ENCODE measurements at regions not wholly inside any gene's neighbourhood (a gene's known extent, or its start where the extent isn't known, plus 50 kb on each side); places are given as distances from the start of the nearest gene placed in this dataset.

DNA sequence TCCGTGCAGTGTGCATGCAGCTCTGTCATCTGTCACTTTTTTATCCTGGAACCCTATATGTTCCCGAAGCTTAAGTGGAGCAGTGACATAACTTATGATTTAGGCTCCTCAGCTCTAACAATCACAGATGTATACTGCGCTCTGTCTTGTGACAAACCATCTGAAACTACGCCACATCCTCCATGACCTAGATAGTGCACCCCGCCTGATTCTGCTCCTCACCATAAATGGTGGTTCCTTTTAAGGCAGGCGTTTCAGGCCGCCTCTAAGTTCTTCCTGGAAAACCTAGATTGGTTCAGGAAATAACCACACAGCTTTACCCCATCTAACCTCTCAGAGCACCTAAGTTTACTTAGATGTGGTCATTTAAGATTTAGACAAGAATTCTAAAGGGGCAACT, 372.0 kb downstream of the CDH10 start:
- Histone ChIP-seq H3K9ac (ENCODE audit: control insufficient read depth, insufficient read depth, low read length) (no peak overlapping the region), H3K36me3 (ENCODE audit: control insufficient read depth in 2 of 2, insufficient read depth in 2 of 2, low read length in 1 of 2) (no peaks in the 10 kb centered on the region), H3K9me3 (replicated peaks; ENCODE audit: control insufficient read depth, insufficient read depth, low read length) (no peaks in the 10 kb centered on the region), H3K4me3 (no peak overlapping the region), H3K27me3 (replicated peaks in 1 of 2; ENCODE audit: control insufficient read depth in 2 of 2, insufficient read depth in 2 of 2, low read length in 1 of 2) (no peaks in the 10 kb centered on the region), H3K4me2 (ENCODE audit: control insufficient read depth, insufficient read depth) (no peak overlapping the region), H2AFZ (ENCODE audit: control insufficient read depth, low read depth, low read length) (no peak overlapping the region), H3K79me2 (ENCODE audit: control insufficient read depth, insufficient read depth, low read length) (no peaks in the 10 kb centered on the region), H4K20me1 (ENCODE audit: control insufficient read depth, insufficient read depth) (no peaks in the 10 kb centered on the region), H3K4me1 (ENCODE audit: control insufficient read depth, insufficient read depth, low read length) (no peaks in the 10 kb centered on the region), H3K27ac (ENCODE audit: control insufficient read depth, insufficient read depth) (no peak overlapping the region)
- WGBS (ENCODE audit: insufficient coverage, insufficient replicate concordance, low lambda C conversion rate, missing lambda C conversion rate), result 37% methylated on average over 7 of the region's 7 CpGs
- BruUV-seq (replicated peaks), result no TSS peak
- intact Hi-C loops (cut with micrococcal nuclease; ENCODE audit: unreplicated experiment), result no loop called here
- in situ Hi-C loops (cut with MboI), result no loop called here
- RAD21 ChIA-PET (ENCODE audit: unreplicated experiment), result no interaction called here
- TF ChIP-seq ZNF274 (IDR thresholded peaks at IDR 0.05; ENCODE audit: insufficient read depth, insufficient read length), result no peak
- no peak for TF ChIP-seq NR2C1 (IDR thresholded peaks at IDR 0.05)
- TF ChIP-seq, protein P1, sequence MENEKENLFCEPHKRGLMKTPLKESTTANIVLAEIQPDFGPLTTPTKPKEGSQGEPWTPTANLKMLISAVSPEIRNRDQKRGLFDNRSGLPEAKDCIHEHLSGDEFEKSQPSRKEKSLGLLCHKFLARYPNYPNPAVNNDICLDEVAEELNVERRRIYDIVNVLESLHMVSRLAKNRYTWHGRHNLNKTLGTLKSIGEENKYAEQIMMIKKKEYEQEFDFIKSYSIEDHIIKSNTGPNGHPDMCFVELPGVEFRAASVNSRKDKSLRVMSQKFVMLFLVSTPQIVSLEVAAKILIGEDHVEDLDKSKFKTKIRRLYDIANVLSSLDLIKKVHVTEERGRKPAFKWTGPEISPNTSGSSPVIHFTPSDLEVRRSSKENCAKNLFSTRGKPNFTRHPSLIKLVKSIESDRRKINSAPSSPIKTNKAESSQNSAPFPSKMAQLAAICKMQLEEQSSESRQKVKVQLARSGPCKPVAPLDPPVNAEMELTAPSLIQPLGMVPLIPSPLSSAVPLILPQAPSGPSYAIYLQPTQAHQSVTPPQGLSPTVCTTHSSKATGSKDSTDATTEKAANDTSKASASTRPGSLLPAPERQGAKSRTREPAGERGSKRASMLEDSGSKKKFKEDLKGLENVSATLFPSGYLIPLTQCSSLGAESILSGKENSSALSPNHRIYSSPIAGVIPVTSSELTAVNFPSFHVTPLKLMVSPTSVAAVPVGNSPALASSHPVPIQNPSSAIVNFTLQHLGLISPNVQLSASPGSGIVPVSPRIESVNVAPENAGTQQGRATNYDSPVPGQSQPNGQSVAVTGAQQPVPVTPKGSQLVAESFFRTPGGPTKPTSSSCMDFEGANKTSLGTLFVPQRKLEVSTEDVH (IDR thresholded peaks at IDR 0.05; ENCODE audit: low read depth, partially characterized antibody), result no peak
- TF ChIP-seq EP300 (IDR thresholded peaks at IDR 0.05; ENCODE audit: borderline replicate concordance in 1 of 2, control insufficient read depth in 1 of 2, low read depth in 2 of 2, low read length in 2 of 2), result no peak
- TF ChIP-seq, protein P2, sequence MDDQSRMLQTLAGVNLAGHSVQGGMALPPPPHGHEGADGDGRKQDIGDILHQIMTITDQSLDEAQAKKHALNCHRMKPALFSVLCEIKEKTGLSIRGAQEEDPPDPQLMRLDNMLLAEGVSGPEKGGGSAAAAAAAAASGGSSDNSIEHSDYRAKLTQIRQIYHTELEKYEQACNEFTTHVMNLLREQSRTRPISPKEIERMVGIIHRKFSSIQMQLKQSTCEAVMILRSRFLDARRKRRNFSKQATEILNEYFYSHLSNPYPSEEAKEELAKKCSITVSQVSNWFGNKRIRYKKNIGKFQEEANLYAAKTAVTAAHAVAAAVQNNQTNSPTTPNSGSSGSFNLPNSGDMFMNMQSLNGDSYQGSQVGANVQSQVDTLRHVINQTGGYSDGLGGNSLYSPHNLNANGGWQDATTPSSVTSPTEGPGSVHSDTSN (IDR thresholded peaks at IDR 0.05; ENCODE audit: insufficient replicate concordance, low read depth, low read length), result no peak
- TF ChIP-seq, protein P3, sequence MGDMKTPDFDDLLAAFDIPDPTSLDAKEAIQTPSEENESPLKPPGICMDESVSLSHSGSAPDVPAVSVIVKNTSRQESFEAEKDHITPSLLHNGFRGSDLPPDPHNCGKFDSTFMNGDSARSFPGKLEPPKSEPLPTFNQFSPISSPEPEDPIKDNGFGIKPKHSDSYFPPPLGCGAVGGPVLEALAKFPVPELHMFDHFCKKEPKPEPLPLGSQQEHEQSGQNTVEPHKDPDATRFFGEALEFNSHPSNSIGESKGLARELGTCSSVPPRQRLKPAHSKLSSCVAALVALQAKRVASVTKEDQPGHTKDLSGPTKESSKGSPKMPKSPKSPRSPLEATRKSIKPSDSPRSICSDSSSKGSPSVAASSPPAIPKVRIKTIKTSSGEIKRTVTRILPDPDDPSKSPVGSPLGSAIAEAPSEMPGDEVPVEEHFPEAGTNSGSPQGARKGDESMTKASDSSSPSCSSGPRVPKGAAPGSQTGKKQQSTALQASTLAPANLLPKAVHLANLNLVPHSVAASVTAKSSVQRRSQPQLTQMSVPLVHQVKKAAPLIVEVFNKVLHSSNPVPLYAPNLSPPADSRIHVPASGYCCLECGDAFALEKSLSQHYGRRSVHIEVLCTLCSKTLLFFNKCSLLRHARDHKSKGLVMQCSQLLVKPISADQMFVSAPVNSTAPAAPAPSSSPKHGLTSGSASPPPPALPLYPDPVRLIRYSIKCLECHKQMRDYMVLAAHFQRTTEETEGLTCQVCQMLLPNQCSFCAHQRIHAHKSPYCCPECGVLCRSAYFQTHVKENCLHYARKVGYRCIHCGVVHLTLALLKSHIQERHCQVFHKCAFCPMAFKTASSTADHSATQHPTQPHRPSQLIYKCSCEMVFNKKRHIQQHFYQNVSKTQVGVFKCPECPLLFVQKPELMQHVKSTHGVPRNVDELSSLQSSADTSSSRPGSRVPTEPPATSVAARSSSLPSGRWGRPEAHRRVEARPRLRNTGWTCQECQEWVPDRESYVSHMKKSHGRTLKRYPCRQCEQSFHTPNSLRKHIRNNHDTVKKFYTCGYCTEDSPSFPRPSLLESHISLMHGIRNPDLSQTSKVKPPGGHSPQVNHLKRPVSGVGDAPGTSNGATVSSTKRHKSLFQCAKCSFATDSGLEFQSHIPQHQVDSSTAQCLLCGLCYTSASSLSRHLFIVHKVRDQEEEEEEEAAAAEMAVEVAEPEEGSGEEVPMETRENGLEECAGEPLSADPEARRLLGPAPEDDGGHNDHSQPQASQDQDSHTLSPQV (IDR thresholded peaks at IDR 0.05), result no peak
- no peak for TF ChIP-seq EZH2 (IDR thresholded peaks at IDR 0.05; ENCODE audit: borderline replicate concordance, control insufficient read depth, low read depth, low read length)
- no peak for TF ChIP-seq CEBPB (IDR thresholded peaks at IDR 0.05; ENCODE audit: borderline replicate concordance in 1 of 2, low read depth in 2 of 2, low read length in 2 of 2)
- no peak for TF ChIP-seq HDGF (IDR thresholded peaks at IDR 0.05)
- TF ChIP-seq, protein P4, sequence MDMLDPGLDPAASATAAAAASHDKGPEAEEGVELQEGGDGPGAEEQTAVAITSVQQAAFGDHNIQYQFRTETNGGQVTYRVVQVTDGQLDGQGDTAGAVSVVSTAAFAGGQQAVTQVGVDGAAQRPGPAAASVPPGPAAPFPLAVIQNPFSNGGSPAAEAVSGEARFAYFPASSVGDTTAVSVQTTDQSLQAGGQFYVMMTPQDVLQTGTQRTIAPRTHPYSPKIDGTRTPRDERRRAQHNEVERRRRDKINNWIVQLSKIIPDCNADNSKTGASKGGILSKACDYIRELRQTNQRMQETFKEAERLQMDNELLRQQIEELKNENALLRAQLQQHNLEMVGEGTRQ (IDR thresholded peaks at IDR 0.05; ENCODE audit: borderline replicate concordance, low read depth, low read length), result no peak
- TF ChIP-seq ZBED1 (IDR thresholded peaks at IDR 0.05; ENCODE audit: borderline replicate concordance), result no peak
- no peak for TF ChIP-seq ZNF24 (IDR thresholded peaks at IDR 0.05)
- no peak for TF ChIP-seq MEF2A (IDR thresholded peaks at IDR 0.05; ENCODE audit: insufficient read depth, low read depth, low read length)
- ATAC-seq, result peak; percentile 38; the same call in 2 of the 3 replicates
- DNase-seq (ENCODE audit: low read depth, low spot score), result no peak
- POLR2A ChIA-PET, result no interaction called here
- no peak for FAIRE-seq
- CTCF ChIA-PET, result no interaction called here
- SMC1A ChIA-PET (ENCODE audit: uncharacterized antibody, unreplicated experiment), result no interaction called here

All from GM12878 (cell line).